H54 (cell line): ENCODE measurements at regions not wholly inside any gene's neighbourhood (a gene's known extent, or its start where the extent isn't known, plus 50 kb on each side); places are given as distances from the start of the nearest gene placed in this dataset.

Experiments used
- DNase-seq: peaks from one replicate; pipeline ENCODE4 v3.0.0; 2011; ENCODE audit warnings: low spot score, mixed read lengths; ENCODE audit not compliant: insufficient read length
- FAIRE-seq: peaks from 3 replicates; lab custom pipeline; 2011; peaks lifted over from hg19 to GRCh38; lab: Jason Lieb, UNC
- POLR2A ChIP-seq: IDR thresholded peaks from 2 replicates; pipeline ENCODE4 v1.6.1; 2011; ENCODE audit warnings: low read depth, mild to moderate bottlenecking, low read length

GRCh38 chrX:117002981-117003380, 540.2 kb upstream of the CT83 start:
- no peak for TF ChIP-seq POLR2A
- FAIRE-seq (no peak), DNase-seq (no peak)

- TF ChIP-seq POLR2A, result no peak
- DNase-seq (no peak), FAIRE-seq (no peak)
These were observed 512.7 kb upstream of the CT83 start for GRCh38 chrX:116975517-116975916.

- DNase-seq (no peak), FAIRE-seq (no peak)
- no peak for TF ChIP-seq POLR2A
These were observed 509.6 kb upstream of the CT83 start for GRCh38 chrX:116972362-116972761.

- DNase-seq (no peak), FAIRE-seq (no peak)
- no peak for TF ChIP-seq POLR2A
These were observed 499.3 kb upstream of the CT83 start for GRCh38 chrX:116961872-116962582.

- DNase-seq, result no peak
- TF ChIP-seq POLR2A, result no peak
- no peak for FAIRE-seq
These were observed 467.5 kb upstream of the CT83 start for GRCh38 chrX:116930311-116930710.

GRCh38 chrX:116897526-116897925, 434.8 kb upstream of the CT83 start:
- FAIRE-seq (no peak), DNase-seq (no peak)
- no peak for TF ChIP-seq POLR2A

GRCh38 chrX:116881961-116882360, 419.2 kb upstream of the CT83 start:
- DNase-seq (no peak), FAIRE-seq (no peak)
- TF ChIP-seq POLR2A, result no peak

GRCh38 chrX:116873671-116874070, 410.9 kb upstream of the CT83 start:
- TF ChIP-seq POLR2A, result no peak
- FAIRE-seq (no peak), DNase-seq (peak; percentile 0)

GRCh38 chrX:116872931-116873330, 410.2 kb upstream of the CT83 start:
- DNase-seq, result no peak
- TF ChIP-seq POLR2A, result no peak
- no peak for FAIRE-seq

GRCh38 chrX:116863029-116863428, 400.3 kb upstream of the CT83 start:
- no peak for DNase-seq
- no peak for TF ChIP-seq POLR2A
- FAIRE-seq, result no peak

GRCh38 chrX:116862340-116862739, 399.6 kb upstream of the CT83 start:
- FAIRE-seq, result no peak
- no peak for TF ChIP-seq POLR2A
- DNase-seq, result no peak

GRCh38 chrX:116841290-116841689, 378.5 kb upstream of the CT83 start:
- DNase-seq, result no peak
- TF ChIP-seq POLR2A, result no peak
- FAIRE-seq, result no peak

GRCh38 chrX:116827063-116827462, 364.3 kb upstream of the CT83 start:
- no peak for FAIRE-seq
- TF ChIP-seq POLR2A, result no peak

GRCh38 chrX:116824785-116825184, 362.0 kb upstream of the CT83 start:
- no peak for TF ChIP-seq POLR2A
- FAIRE-seq, result no peak
- DNase-seq, result no peak

More at GRCh38 chrX:116827063-116827462, 364.3 kb upstream of the CT83 start:
- no peak for DNase-seq

- no peak for TF ChIP-seq POLR2A
- FAIRE-seq, result no peak
- DNase-seq, result no peak
These were observed 360.9 kb upstream of the CT83 start for GRCh38 chrX:116823677-116824076.

GRCh38 chrX:116806288-116806802, 343.6 kb upstream of the CT83 start:
- no peak for DNase-seq
- no peak for TF ChIP-seq POLR2A
- FAIRE-seq, result no peak
